OCI-LY1 (cell line): ENCODE measurements at regions not wholly inside any gene's neighbourhood (a gene's known extent, or its start where the extent isn't known, plus 50 kb on each side); places are given as distances from the start of the nearest gene placed in this dataset.

Experiments
- EZH2 ChIP-seq: fragments of 200-600 bp; sonication (generic), shearing (Covaris generic); IDR thresholded peaks from 2 replicates; pipeline ENCODE4 v1.8.0; 2017; ENCODE audit warnings: borderline replicate concordance, mixed run types, mild to moderate bottlenecking, antibody characterized with exemption, low read length, moderate library complexity, mixed read lengths
- TF ChIP-seq, protein P1 (sequence below): fragments of 200-600 bp; sonication (generic), shearing (Covaris generic); IDR thresholded peaks from 2 replicates; pipeline ENCODE4 v1.5.1; 2017; ENCODE audit warnings: mild to moderate bottlenecking, antibody characterized with exemption, low read length, moderate library complexity, mixed read lengths

DNA sequence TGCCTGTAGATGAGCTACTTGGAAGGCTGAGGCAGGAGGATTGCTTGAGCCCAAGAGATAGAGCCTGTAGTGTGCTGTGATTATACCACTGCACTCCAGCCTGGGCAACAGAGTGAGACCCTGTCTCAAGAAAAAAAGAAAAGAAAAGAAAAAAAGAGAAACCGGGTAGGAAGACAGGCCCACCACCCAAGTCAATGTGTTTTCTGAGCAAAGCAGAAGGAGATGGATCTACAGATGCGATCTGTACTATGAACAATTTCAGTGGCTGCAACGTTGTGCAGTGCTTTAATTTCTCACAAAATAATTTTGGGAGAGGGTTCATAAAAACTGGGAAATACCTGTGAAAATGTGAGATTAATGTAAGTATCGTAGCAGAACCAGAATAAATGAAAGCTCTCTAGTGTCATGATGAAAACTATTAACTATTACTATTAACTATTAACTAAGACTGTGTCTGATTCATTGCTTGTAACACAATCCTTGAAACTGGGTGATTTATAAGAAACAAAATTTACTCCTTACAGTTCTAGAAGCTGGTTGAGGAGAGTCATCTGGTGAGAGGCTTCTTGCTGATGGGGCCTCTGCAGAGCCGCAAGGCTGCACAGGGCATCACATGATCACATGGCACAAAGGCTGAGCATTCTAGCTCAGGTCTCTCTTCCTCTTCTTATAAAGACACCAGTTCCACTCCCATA, 233.1 kb upstream of the ZNF217 start:
- no peak for TF ChIP-seq EZH2
- TF ChIP-seq, protein P1, sequence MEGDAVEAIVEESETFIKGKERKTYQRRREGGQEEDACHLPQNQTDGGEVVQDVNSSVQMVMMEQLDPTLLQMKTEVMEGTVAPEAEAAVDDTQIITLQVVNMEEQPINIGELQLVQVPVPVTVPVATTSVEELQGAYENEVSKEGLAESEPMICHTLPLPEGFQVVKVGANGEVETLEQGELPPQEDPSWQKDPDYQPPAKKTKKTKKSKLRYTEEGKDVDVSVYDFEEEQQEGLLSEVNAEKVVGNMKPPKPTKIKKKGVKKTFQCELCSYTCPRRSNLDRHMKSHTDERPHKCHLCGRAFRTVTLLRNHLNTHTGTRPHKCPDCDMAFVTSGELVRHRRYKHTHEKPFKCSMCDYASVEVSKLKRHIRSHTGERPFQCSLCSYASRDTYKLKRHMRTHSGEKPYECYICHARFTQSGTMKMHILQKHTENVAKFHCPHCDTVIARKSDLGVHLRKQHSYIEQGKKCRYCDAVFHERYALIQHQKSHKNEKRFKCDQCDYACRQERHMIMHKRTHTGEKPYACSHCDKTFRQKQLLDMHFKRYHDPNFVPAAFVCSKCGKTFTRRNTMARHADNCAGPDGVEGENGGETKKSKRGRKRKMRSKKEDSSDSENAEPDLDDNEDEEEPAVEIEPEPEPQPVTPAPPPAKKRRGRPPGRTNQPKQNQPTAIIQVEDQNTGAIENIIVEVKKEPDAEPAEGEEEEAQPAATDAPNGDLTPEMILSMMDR, result no peak
